SK-N-SH (cell line): ENCODE measurements at regions not wholly inside any gene's neighbourhood (a gene's known extent, or its start where the extent isn't known, plus 50 kb on each side); places are given as distances from the start of the nearest gene placed in this dataset.

ENCODE experiments used
- CTCF ChIA-PET: fragments of 300-600, 350-600 bp; formaldehyde crosslinking; extraction: SDS; loops from one replicate; lab custom pipeline; 2021; lab: Yijun Ruan, JAX
- POLR2A ChIA-PET: fragments of 350-600 bp; sonication (Branson Sonifier 250); formaldehyde crosslinking; extraction: SDS; loops from one replicate; lab custom pipeline; 2020; ENCODE audit warnings: antibody characterized with exemption, inconsistent platforms; lab: Yijun Ruan, JAX
- DNase-seq: peaks from one replicate; pipeline ENCODE4 v3.0.0; 2012
- H2AFZ ChIP-seq: fragments of 200-600 bp; sonication (generic); 2 replicates; pipeline ENCODE4 v1.8.1; 2016; ENCODE audit warnings: antibody characterized with exemption, mild to moderate bottlenecking, low read depth
- H3F3A ChIP-seq: fragments of 200-600 bp; sonication (generic); replicated peaks from 2 replicates; pipeline ENCODE3; 2016; ENCODE audit warnings: antibody characterized with exemption, mild to moderate bottlenecking; ENCODE audit not compliant: insufficient read depth
- H3K27ac ChIP-seq, 2 experiments: fragments of 200-500 bp in 1 of 2; fragments of 200-600 bp in 1 of 2; sonication (Bioruptor generic) in 1 of 2; sonication (generic), shearing (Covaris generic) in 1 of 2; 2 replicates each; pipeline versions ENCODE4 v1.5.1 to v1.6.1; 2014 to 2016; ENCODE audit warnings: low read depth in 2 of 2, inconsistent platforms in 1 of 2, low read length in 1 of 2, mild to moderate bottlenecking in 1 of 2, mixed read lengths in 1 of 2
- H3K27me3 ChIP-seq: fragments of 200-600 bp; sonication (generic), shearing (Covaris generic); 2 replicates; pipeline ENCODE4 v1.6.1; 2016; ENCODE audit warnings: mixed run types; ENCODE audit not compliant: insufficient read depth
- H3K36me3 ChIP-seq, 2 experiments: fragments of 200-500 bp in 1 of 2; fragments of 200-600 bp in 1 of 2; sonication (Bioruptor generic) in 1 of 2; sonication (generic) in 1 of 2; replicated peaks in 1 of 2; 2 replicates each; pipeline versions ENCODE3 to v1.5.1; 2014 to 2016; ENCODE audit warnings: low read length in 1 of 2, mild to moderate bottlenecking in 1 of 2; ENCODE audit not compliant: insufficient read depth in 2 of 2, control insufficient read depth in 1 of 2
- H3K4me1 ChIP-seq, 2 experiments: fragments of 200-500 bp in 1 of 2; fragments of 200-600 bp in 1 of 2; sonication (Bioruptor generic) in 1 of 2; sonication (generic), shearing (Covaris generic) in 1 of 2; 2 replicates each; pipeline versions ENCODE4 v1.5.1 to v1.6.1; 2014 to 2016; ENCODE audit warnings: low read depth in 1 of 2, low read length in 1 of 2, mixed run types in 1 of 2; ENCODE audit not compliant: insufficient read depth in 2 of 2, control insufficient read depth in 1 of 2
- H3K4me2 ChIP-seq: fragments of 200-600 bp; sonication (generic), shearing (Covaris generic); 2 replicates; pipeline ENCODE4 v1.6.1; 2017; ENCODE audit warnings: mixed run types
- H3K4me3 ChIP-seq, 2 experiments: fragments of 200-500 bp in 1 of 2; fragments of 200-600 bp in 1 of 2; sonication (Bioruptor generic) in 1 of 2; sonication (generic), shearing (Covaris generic) in 1 of 2; 2 replicates each; pipeline versions ENCODE4 v1.5.1 to v1.8.1; 2014 to 2016; ENCODE audit warnings: low read depth in 2 of 2, inconsistent platforms in 1 of 2, low read length in 1 of 2, mild to moderate bottlenecking in 1 of 2, mixed read lengths in 1 of 2, moderate library complexity in 1 of 2
- H3K79me2 ChIP-seq: fragments of 200-600 bp; sonication (generic); 2 replicates; pipeline ENCODE4 v1.8.1; 2017; ENCODE audit warnings: mild to moderate bottlenecking; ENCODE audit not compliant: insufficient read depth
- H3K9ac ChIP-seq: fragments of 200-600 bp; sonication (generic); 2 replicates; pipeline ENCODE4 v1.6.1; 2017; ENCODE audit warnings: mixed run types
- H3K9me2 ChIP-seq: fragments of 200-600 bp; sonication (generic); 2 replicates; pipeline ENCODE4 v1.6.1; 2017; ENCODE audit warnings: mixed run types
- H3K9me3 ChIP-seq: fragments of 200-600 bp; sonication (generic); 2 replicates; pipeline ENCODE4 v1.6.1; 2017; ENCODE audit warnings: mixed run types, mild to moderate bottlenecking, moderate library complexity
- H4K20me1 ChIP-seq: fragments of 200-600 bp; sonication (generic); 2 replicates; pipeline ENCODE4 v1.6.1; 2017; ENCODE audit warnings: mild to moderate bottlenecking, mixed run types; ENCODE audit not compliant: insufficient read depth
- CHD2 ChIP-seq: fragments of 150-350 bp; IDR thresholded peaks from 2 replicates; pipeline ENCODE4 v1.6.1; 2018; ENCODE audit warnings: low read length; ENCODE audit not compliant: partially characterized antibody
- ELF1 ChIP-seq: IDR thresholded peaks from 2 replicates; pipeline ENCODE4 v1.4.0; 2012
- EP300 ChIP-seq, 2 experiments: IDR thresholded peaks; 2 replicates each; pipeline versions ENCODE4 v1.4.0 to v1.6.1; 2012; ENCODE audit warnings: borderline replicate concordance in 1 of 2, low read depth in 1 of 2, low read length in 1 of 2
- EZH2phosphoT487 ChIP-seq: fragments of 200-600 bp; sonication (generic); IDR thresholded peaks from 2 replicates; pipeline ENCODE4 v1.6.1; 2017; ENCODE audit warnings: low read depth, mixed run types, mild to moderate bottlenecking, antibody characterized with exemption, moderate library complexity, borderline replicate concordance
- FOSL2 ChIP-seq: IDR thresholded peaks from 2 replicates; pipeline ENCODE4 v1.4.0; 2012; ENCODE audit warnings: low read depth, mild to moderate bottlenecking, moderate library complexity, borderline replicate concordance
- GABPA ChIP-seq: IDR thresholded peaks from 2 replicates; pipeline ENCODE4 v1.4.0; 2012; ENCODE audit warnings: low read depth, mild to moderate bottlenecking
- GATA2 ChIP-seq: sonication (generic); formaldehyde crosslinking; IDR thresholded peaks from 2 replicates; pipeline ENCODE4 v1.5.0; 2020; ENCODE audit warnings: mild to moderate bottlenecking, missing genetic modification reagents
- MEF2A ChIP-seq: IDR thresholded peaks from 2 replicates; pipeline ENCODE4 v1.4.0; 2012; ENCODE audit warnings: low read depth, borderline replicate concordance
- NFIC ChIP-seq: IDR thresholded peaks from 2 replicates; pipeline ENCODE4 v1.4.0; 2012; ENCODE audit warnings: borderline replicate concordance
- REST ChIP-seq: IDR thresholded peaks from 2 replicates; pipeline ENCODE4 v1.6.1; 2012; ENCODE audit warnings: mild to moderate bottlenecking, low read depth, low read length, moderate library complexity
- RFX5 ChIP-seq: IDR thresholded peaks from 2 replicates; pipeline ENCODE4 v1.6.1; 2012; ENCODE audit warnings: mild to moderate bottlenecking, improper control_type of control experiment, low read length
- SIN3A ChIP-seq: IDR thresholded peaks from 2 replicates; pipeline ENCODE4 v1.6.1; 2012; ENCODE audit warnings: low read depth, mild to moderate bottlenecking, low read length, moderate library complexity, borderline replicate concordance
- TAF1 ChIP-seq: IDR thresholded peaks from 2 replicates; pipeline ENCODE4 v1.6.1; 2012; ENCODE audit warnings: low read depth, mild to moderate bottlenecking, low read length, moderate library complexity, borderline replicate concordance
- TCF12 ChIP-seq: IDR thresholded peaks from 2 replicates; pipeline ENCODE4 v1.4.0; 2012
- TEAD4 ChIP-seq: IDR thresholded peaks from 2 replicates; pipeline ENCODE4 v1.4.0; 2012; ENCODE audit warnings: mild to moderate bottlenecking, borderline replicate concordance; ENCODE audit not compliant: insufficient read depth
- USF2 ChIP-seq: fragments of 150-350 bp; IDR thresholded peaks from 2 replicates; pipeline ENCODE4 v1.6.1; 2017; ENCODE audit warnings: antibody characterized with exemption, low read length, low read depth, borderline replicate concordance
- ZBTB33 ChIP-seq: IDR thresholded peaks from 2 replicates; pipeline ENCODE4 v1.4.0; 2012; ENCODE audit warnings: low read depth, borderline replicate concordance
- WGBS: methylation state at CpG from one replicate; pipeline ENCODE4 v1.1.6; 2017; ENCODE audit warnings: low lambda C conversion rate; 5-methylcytosine and 5-hydroxymethylcytosine counted together

GRCh38 chr13:73733706-73734105, 400.5 kb downstream of the KLF12 start:
- Histone ChIP-seq H3K9ac (no peak overlapping the region), H3K9me2 (no peaks in the 10 kb centered on the region), H3K36me3 (no peaks in the 10 kb centered on the region), H3K4me1 (no peaks in the 10 kb centered on the region), H4K20me1 (no peaks in the 10 kb centered on the region), H3K4me2 (no peak overlapping the region), H3K79me2 (no peaks in the 10 kb centered on the region), H3F3A (no peaks in the 10 kb centered on the region), H3K27me3 (no peaks in the 10 kb centered on the region), H2AFZ (no peak overlapping the region), H3K4me3 (no peak overlapping the region), H3K27ac (no peak overlapping the region), H3K9me3 (no peaks in the 10 kb centered on the region)
- no peak for TF ChIP-seq ZBTB33
- no peak for TF ChIP-seq EZH2phosphoT487
- no peak for TF ChIP-seq USF2
- TF ChIP-seq ELF1, result no peak
- TF ChIP-seq RFX5, result no peak
- no peak for TF ChIP-seq GATA2 (CRISPR knock-in tag)
- TF ChIP-seq TEAD4, result no peak
- no peak for TF ChIP-seq TAF1
- TF ChIP-seq EP300 (IDR thresholded peaks at IDR 0.05; ENCODE audit: borderline replicate concordance in 1 of 2, low read depth in 1 of 2, low read length in 1 of 2), result no peak
- TF ChIP-seq GABPA, result no peak
- no peak for TF ChIP-seq NFIC
- TF ChIP-seq CHD2, result no peak
- TF ChIP-seq MEF2A, result no peak
- no peak for TF ChIP-seq FOSL2
- TF ChIP-seq SIN3A, result no peak
- no peak for TF ChIP-seq REST
- TF ChIP-seq TCF12, result no peak
- DNase-seq, result no peak
- ChIA-PET CTCF (interaction anchor here (0.6 to 1.5 kb wide), 2 partner anchors 22 to 24 kb away, joined by 3 read pairs; no protein-coding TSS in a partner anchor), POLR2A (no interaction called here)
- 100% methylated on average over 4 of the region's 4 CpGs for WGBS
